ENCODE measurements at regions not wholly inside any gene's neighbourhood (a gene's known extent, or its start where the extent isn't known, plus 50 kb on each side); places are given as distances from the start of the nearest gene placed in this dataset.

- DNase-seq (ENCODE audit: low read depth): no peak
- H3K4me3 ChIP-seq (ENCODE audit: low read depth, low read length): no peak overlapping the region
- no peak for TF ChIP-seq CTCF (IDR thresholded peaks at IDR 0.05; ENCODE audit: insufficient read depth, low read depth, low read length, missing control alignments)
Observed at GRCh38 chr13:74298923-74299322, 164.7 kb upstream of the KLF12 start.

- H3K4me3 ChIP-seq (ENCODE audit: low read depth, low read length): no peak overlapping the region
- DNase-seq (ENCODE audit: low read depth): peak; percentile 77
- TF ChIP-seq CTCF (IDR thresholded peaks at IDR 0.05; ENCODE audit: insufficient read depth, low read depth, low read length, missing control alignments): no peak
Observed at GRCh38 chr13:74289861-74290773, 155.9 kb upstream of the KLF12 start.

- TF ChIP-seq CTCF (IDR thresholded peaks at IDR 0.05; ENCODE audit: insufficient read depth, low read depth, low read length, missing control alignments): no peak
- no peak for DNase-seq (ENCODE audit: low read depth)
- no peak overlapping the region for H3K4me3 ChIP-seq (ENCODE audit: low read depth, low read length)
Observed at GRCh38 chr13:74289107-74289506, 154.9 kb upstream of the KLF12 start.

GRCh38 chr13:74288361-74288911 is 154.2 kb upstream of the KLF12 start:
- no peak overlapping the region for H3K4me3 ChIP-seq (ENCODE audit: low read depth, low read length)
- no peak for TF ChIP-seq CTCF (IDR thresholded peaks at IDR 0.05; ENCODE audit: insufficient read depth, low read depth, low read length, missing control alignments)
- DNase-seq (ENCODE audit: low read depth): peak; percentile 26

GRCh38 chr13:74287724-74288169 is 153.5 kb upstream of the KLF12 start:
- no peak overlapping the region for H3K4me3 ChIP-seq (ENCODE audit: low read depth, low read length)
- DNase-seq (ENCODE audit: low read depth): peak; percentile 82
- TF ChIP-seq CTCF (IDR thresholded peaks at IDR 0.05; ENCODE audit: insufficient read depth, low read depth, low read length, missing control alignments): no peak

GRCh38 chr13:74280795-74281490 is 146.7 kb upstream of the KLF12 start:
- no peak for DNase-seq (ENCODE audit: low read depth)
- no peak for TF ChIP-seq CTCF (IDR thresholded peaks at IDR 0.05; ENCODE audit: insufficient read depth, low read depth, low read length, missing control alignments)

More at GRCh38 chr13:74280795-74281490, 146.7 kb upstream of the KLF12 start:
- no peak overlapping the region for H3K4me3 ChIP-seq (ENCODE audit: low read depth, low read length)
